ENCODE measurements at regions not wholly inside any gene's neighbourhood (a gene's known extent, or its start where the extent isn't known, plus 50 kb on each side); places are given as distances from the start of the nearest gene placed in this dataset.

DNA sequence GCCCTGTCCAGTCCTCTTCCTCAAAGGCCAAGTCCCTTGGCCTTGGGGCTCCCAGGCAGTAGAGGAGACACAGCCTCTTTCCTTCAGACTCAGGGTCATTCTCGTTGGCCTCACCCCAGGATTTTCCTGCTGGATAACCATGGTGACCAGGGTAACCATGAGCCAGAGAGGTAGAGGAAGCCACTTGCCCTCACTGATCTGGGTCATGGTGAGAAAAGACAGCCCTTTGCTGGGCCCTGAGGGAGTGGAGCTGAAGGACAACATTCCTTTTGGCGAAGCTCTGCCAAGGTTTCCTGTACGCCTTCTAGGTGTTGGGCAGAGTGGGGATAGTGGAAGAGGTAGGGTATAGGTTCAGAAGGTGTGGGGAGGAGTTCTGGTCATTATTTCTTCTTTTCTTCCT, 53.1 kb upstream of the WNT4 start:
- no peak for TF ChIP-seq CTCF (IDR thresholded peaks at IDR 0.05)
- no peak for TF ChIP-seq POLR2A (IDR thresholded peaks at IDR 0.05)
- intact Hi-C loops (cut with DNase I; ENCODE audit: low total_unique reads): no loop called here
- H3K4me3 ChIP-seq (ENCODE audit: low read depth, poor library complexity, severe bottlenecking): no peak overlapping the region
- WGBS, 2 donors: 69 to 77% methylated on average over 3 of the region's 3 CpGs
- no peak for DNase-seq (ENCODE audit: low spot score in 2 of 2)

GRCh38 chr1:22196641-22197040, 53.7 kb upstream of the WNT4 start:
- H3K4me3 ChIP-seq (ENCODE audit: low read depth, poor library complexity, severe bottlenecking): no peak overlapping the region
- intact Hi-C loops (cut with DNase I; ENCODE audit: low total_unique reads): no loop called here
- DNase-seq (ENCODE audit: low spot score in 2 of 2): no peak
- 91 to 94% methylated on average over 6 of the region's 6 CpGs for WGBS, 2 donors
- no peak for TF ChIP-seq POLR2A (IDR thresholded peaks at IDR 0.05)
- no peak for TF ChIP-seq CTCF (IDR thresholded peaks at IDR 0.05)

DNA sequence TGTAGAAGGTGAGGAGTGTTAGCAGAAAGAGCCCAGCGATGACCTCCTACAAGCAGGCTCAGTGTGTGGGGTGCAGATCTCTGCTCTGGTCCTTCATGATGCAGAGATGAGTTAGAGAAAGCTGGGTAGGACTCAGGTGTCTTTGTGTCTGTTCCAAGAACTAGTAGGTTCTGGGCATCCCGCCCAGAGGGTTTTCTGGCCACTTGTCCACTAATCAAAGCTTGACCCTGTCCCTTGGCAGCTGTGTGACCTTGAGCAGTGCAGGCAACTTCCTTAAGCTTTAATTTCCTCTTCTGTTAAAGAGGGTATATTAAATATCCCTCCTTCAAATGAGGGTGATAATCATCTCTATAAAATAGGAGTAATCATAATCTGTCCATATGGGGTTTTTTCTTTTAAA, 54.7 kb upstream of the WNT4 start:
- H3K4me3 ChIP-seq (ENCODE audit: low read depth, poor library complexity, severe bottlenecking): no peak overlapping the region
- no peak for DNase-seq (ENCODE audit: low spot score in 2 of 2)
- TF ChIP-seq POLR2A (IDR thresholded peaks at IDR 0.05) (no peak), CTCF (IDR thresholded peaks at IDR 0.05) (no peak)
- 82 to 95% methylated on average over 2 of the region's 2 CpGs for WGBS, 2 donors
- intact Hi-C loops (cut with DNase I; ENCODE audit: low total_unique reads): no loop called here

DNA sequence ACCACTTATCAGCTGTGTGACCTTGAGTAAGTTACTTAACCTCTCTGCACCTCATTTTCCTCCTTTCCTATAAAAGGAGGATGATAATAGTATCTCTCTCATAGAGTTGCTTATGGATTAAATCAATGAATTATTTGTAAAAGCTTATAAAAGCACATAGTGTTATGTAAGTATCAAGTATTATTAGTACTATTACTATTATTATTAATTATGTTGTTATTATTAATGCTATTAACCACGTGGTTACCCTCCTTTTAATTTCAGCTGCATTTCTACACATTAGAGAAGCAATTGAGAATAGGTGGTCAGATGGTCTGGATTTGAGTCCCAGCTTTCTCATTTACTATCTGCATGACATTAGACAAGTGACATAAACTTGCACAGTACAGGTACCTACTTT, 58.1 kb upstream of the WNT4 start:
- no peak overlapping the region for H3K4me3 ChIP-seq (ENCODE audit: low read depth, poor library complexity, severe bottlenecking)
- DNase-seq (ENCODE audit: low spot score in 2 of 2): no peak
- TF ChIP-seq POLR2A (IDR thresholded peaks at IDR 0.05) (no peak), CTCF (IDR thresholded peaks at IDR 0.05) (no peak)
- intact Hi-C loops (cut with DNase I; ENCODE audit: low total_unique reads): no loop called here
- 54 to 58% methylated on average over 1 of the region's 1 CpG for WGBS, 2 donors

DNA sequence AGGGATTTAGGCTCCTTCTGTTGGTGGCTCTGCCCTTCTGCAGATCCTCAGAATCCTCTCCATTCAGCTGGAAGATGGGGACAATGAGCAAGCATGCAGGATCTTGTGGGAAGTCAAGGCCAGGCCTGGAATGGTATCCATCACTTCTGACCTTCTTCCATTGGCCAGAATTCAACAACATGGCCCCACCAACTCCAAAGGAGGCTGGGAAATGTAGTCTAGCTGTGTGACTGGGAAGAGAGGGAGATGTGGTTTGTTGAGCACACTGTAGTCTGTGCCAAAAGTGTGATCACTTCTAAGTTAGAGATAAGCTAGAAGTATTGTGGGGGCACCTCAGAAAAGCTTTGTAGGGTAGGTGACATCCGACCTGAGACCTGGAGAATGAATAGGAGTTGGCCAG, 60.4 kb upstream of the WNT4 start:
- no peak for DNase-seq (ENCODE audit: low spot score in 2 of 2)
- intact Hi-C loops (cut with DNase I; ENCODE audit: low total_unique reads): no loop called here
- WGBS, 2 donors: 91 to 100% methylated on average over 1 of the region's 1 CpG
- no peak for TF ChIP-seq CTCF (IDR thresholded peaks at IDR 0.05)
- TF ChIP-seq POLR2A (IDR thresholded peaks at IDR 0.05): no peak
- H3K4me3 ChIP-seq (ENCODE audit: low read depth, poor library complexity, severe bottlenecking): no peak overlapping the region

GRCh38 chr1:22204057-22204840, 61.4 kb upstream of the WNT4 start:
- DNase-seq (ENCODE audit: low spot score in 2 of 2): no peak
- no peak overlapping the region for H3K4me3 ChIP-seq (ENCODE audit: low read depth, poor library complexity, severe bottlenecking)
- intact Hi-C loops (cut with DNase I; ENCODE audit: low total_unique reads): no loop called here
- TF ChIP-seq CTCF (IDR thresholded peaks at IDR 0.05) (no peak), POLR2A (IDR thresholded peaks at IDR 0.05) (no peak)
- WGBS, 2 donors: 81 to 87% methylated on average over 10 to 11 of the region's 11 CpGs
